ENCODE measurements at regions not wholly inside any gene's neighbourhood (a gene's known extent, or its start where the extent isn't known, plus 50 kb on each side); places are given as distances from the start of the nearest gene placed in this dataset.

GRCh38 chr9:119834064-119834620, 464.9 kb upstream of the BRINP1 start:
- no peak for DNase-seq
- Mint-ChIP-seq H3K9me3 (peaks cover 0 to 2% of the 10 kb centered on the region in 2 experiments; a peak in 1 of 5 replicates), H3K27me3 (ENCODE audit: low read depth) (no peaks in the 10 kb centered on the region; the same call in none of the 2 replicates), H3K36me3 (ENCODE audit: insufficient read depth in 1 of 3, low read depth in 3 of 3) (no peaks in the 10 kb centered on the region), H3K4me1 (peaks cover 10% of the 10 kb centered on the region in 2 experiments; a peak in 3 of 4 replicates), H3K4me3 (no peak overlapping the region), H3K27ac (no peak overlapping the region)
- no peaks in the 10 kb centered on the region for H3K4me1 ChIP-seq (ENCODE audit: insufficient read depth, low read length)
- no peak overlapping the region for H3K56ac ChIP-seq (ENCODE audit: insufficient read length, low read depth, low read length)
- H3K4me2 ChIP-seq (ENCODE audit: insufficient read depth, insufficient read length, low read length), result no peak overlapping the region
- H4K20me1 ChIP-seq (ENCODE audit: control insufficient read depth, insufficient read depth, insufficient read length), result no peaks in the 10 kb centered on the region
- no peak overlapping the region for H2AK5ac ChIP-seq (ENCODE audit: insufficient read length, low read length)
- no peaks in the 10 kb centered on the region for H3K23me2 ChIP-seq (ENCODE audit: insufficient read length, low read depth, low read length, poor library complexity, severe bottlenecking)
- no CpG with 5 or more reads among the region's 6 CpGs for WGBS (ENCODE audit: extremely low coverage, insufficient read length, low lambda C conversion rate)
- H3T11ph ChIP-seq (ENCODE audit: low read length), result no peak overlapping the region
- no peak overlapping the region for H3K9ac ChIP-seq (ENCODE audit: extremely low read depth, insufficient read length, low read length)
- H3K4ac ChIP-seq (ENCODE audit: low read depth, low read length), result no peak overlapping the region
- H3K23ac ChIP-seq (ENCODE audit: insufficient read length, low read depth, low read length), result no peak overlapping the region
- H2BK15ac ChIP-seq (ENCODE audit: low read depth, low read length), result no peak overlapping the region
- no peaks in the 10 kb centered on the region for H3K27me3 ChIP-seq (ENCODE audit: insufficient read depth, low read length)
- TF ChIP-seq, protein P1, sequence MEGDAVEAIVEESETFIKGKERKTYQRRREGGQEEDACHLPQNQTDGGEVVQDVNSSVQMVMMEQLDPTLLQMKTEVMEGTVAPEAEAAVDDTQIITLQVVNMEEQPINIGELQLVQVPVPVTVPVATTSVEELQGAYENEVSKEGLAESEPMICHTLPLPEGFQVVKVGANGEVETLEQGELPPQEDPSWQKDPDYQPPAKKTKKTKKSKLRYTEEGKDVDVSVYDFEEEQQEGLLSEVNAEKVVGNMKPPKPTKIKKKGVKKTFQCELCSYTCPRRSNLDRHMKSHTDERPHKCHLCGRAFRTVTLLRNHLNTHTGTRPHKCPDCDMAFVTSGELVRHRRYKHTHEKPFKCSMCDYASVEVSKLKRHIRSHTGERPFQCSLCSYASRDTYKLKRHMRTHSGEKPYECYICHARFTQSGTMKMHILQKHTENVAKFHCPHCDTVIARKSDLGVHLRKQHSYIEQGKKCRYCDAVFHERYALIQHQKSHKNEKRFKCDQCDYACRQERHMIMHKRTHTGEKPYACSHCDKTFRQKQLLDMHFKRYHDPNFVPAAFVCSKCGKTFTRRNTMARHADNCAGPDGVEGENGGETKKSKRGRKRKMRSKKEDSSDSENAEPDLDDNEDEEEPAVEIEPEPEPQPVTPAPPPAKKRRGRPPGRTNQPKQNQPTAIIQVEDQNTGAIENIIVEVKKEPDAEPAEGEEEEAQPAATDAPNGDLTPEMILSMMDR (conservative IDR thresholded peaks at IDR 0.05), result no peak
- no peak overlapping the region for H3K14ac ChIP-seq (ENCODE audit: insufficient read depth, low read length)
- no peak overlapping the region for H2BK120ac ChIP-seq (ENCODE audit: low read depth, low read length, poor library complexity, severe bottlenecking)
- H4K5ac ChIP-seq (ENCODE audit: insufficient read length, low read depth, low read length), result no peak overlapping the region
- H4K91ac ChIP-seq (ENCODE audit: insufficient read length, low read depth, low read length), result no peak overlapping the region
- H3K9me3 ChIP-seq (ENCODE audit: control insufficient read depth, low read depth, low read length), result no peaks in the 10 kb centered on the region
- H2AFZ ChIP-seq (ENCODE audit: low read length), result no peak overlapping the region
- H2BK12ac ChIP-seq (ENCODE audit: insufficient read length, low read depth, low read length), result no peak overlapping the region
- H3K27ac ChIP-seq (ENCODE audit: insufficient read length, low read depth, low read length), result no peak overlapping the region
- H4K8ac ChIP-seq (replicated peaks; ENCODE audit: insufficient read length, low read depth, low read length), result no peak overlapping the region
- no peaks in the 10 kb centered on the region for H3K79me2 ChIP-seq (ENCODE audit: insufficient read depth, low read length)
- H3K18ac ChIP-seq (ENCODE audit: insufficient read length, low read depth, low read length), result no peak overlapping the region
- no peak overlapping the region for H2BK5ac ChIP-seq (ENCODE audit: insufficient read length, low read length)
- H2BK20ac ChIP-seq (ENCODE audit: low read depth, low read length, poor library complexity, severe bottlenecking), result no peak overlapping the region
- H3K79me1 ChIP-seq (ENCODE audit: insufficient read depth, low read depth, low read length, poor library complexity, severe bottlenecking), result no peaks in the 10 kb centered on the region

Measured in H9 (cell line).